Nephron progenitor cell (in vitro differentiated cells): ENCODE measurements at regions not wholly inside any gene's neighbourhood (a gene's known extent, or its start where the extent isn't known, plus 50 kb on each side); places are given as distances from the start of the nearest gene placed in this dataset.

ENCODE experiments used
- DNase-seq: peaks from one replicate; pipeline ENCODE4 v3.0.0; 2021
- H3K27ac Mint-ChIP-seq: 2 replicates; pipeline ENCODE4 v1.8.0; 2021; ENCODE audit warnings: mild to moderate bottlenecking, moderate library complexity, mixed read lengths
- H3K27me3 Mint-ChIP-seq: 2 replicates; pipeline ENCODE4 v1.8.0; 2021; ENCODE audit warnings: mild to moderate bottlenecking, low read depth, mixed read lengths; ENCODE audit not compliant: poor library complexity
- H3K36me3 Mint-ChIP-seq: 2 replicates; pipeline ENCODE4 v1.8.0; 2021; ENCODE audit warnings: low read depth, mixed read lengths
- H3K4me1 Mint-ChIP-seq: 2 replicates; pipeline ENCODE4 v1.8.0; 2021; ENCODE audit warnings: mixed read lengths
- H3K4me3 Mint-ChIP-seq: 2 replicates; pipeline ENCODE4 v1.8.0; 2021; ENCODE audit warnings: mild to moderate bottlenecking, moderate library complexity, mixed read lengths
- H3K9me3 Mint-ChIP-seq: 2 replicates; pipeline ENCODE4 v1.8.0; 2021; ENCODE audit warnings: mild to moderate bottlenecking, moderate library complexity, mixed read lengths
- CTCF ChIP-seq: fragments of 200-600 bp; sonication (generic); IDR thresholded peaks from 2 replicates; pipeline ENCODE4 v1.5.0; 2021; ENCODE audit warnings: antibody characterized with exemption

- no peak for TF ChIP-seq CTCF
- H3K4me1 Mint-ChIP-seq = no peaks in the 10 kb centered on the region
- no peak overlapping the region for H3K27ac Mint-ChIP-seq
- peaks cover 6% of the 10 kb centered on the region for H3K27me3 Mint-ChIP-seq
- no peaks in the 10 kb centered on the region for H3K36me3 Mint-ChIP-seq
- DNase-seq = no peak
- H3K9me3 Mint-ChIP-seq = no peaks in the 10 kb centered on the region
- no peak overlapping the region for H3K4me3 Mint-ChIP-seq
These were observed 103.9 kb downstream of the PLCE1 start for GRCh38 chr10:94097656-94098055.

DNA sequence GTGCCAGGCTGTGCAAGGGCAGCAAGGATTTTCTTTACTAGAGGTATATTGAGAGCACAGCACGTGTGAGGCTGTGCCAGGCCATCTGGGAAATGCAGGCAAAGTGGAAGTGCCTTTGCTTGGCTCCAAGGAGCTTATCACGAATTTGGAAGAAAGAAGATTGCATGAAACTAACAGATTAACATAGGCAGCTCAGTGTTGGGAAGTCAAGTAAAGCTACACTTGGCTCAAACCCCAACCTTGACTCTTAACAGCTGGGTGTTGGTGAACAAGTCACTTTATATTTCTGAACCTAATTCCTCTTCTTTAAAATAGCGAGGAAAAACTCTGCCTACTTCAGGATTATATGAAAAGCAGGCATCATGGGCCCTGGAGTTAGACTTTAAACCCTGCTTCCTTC lies 105.2 kb downstream of the PLCE1 start:
- Mint-ChIP-seq H3K4me1 (no peaks in the 10 kb centered on the region), H3K4me3 (no peak overlapping the region), H3K9me3 (no peaks in the 10 kb centered on the region), H3K36me3 (no peaks in the 10 kb centered on the region), H3K27ac (no peak overlapping the region), H3K27me3 (peaks cover 6% of the 10 kb centered on the region)
- DNase-seq = no peak
- no peak for TF ChIP-seq CTCF

- Mint-ChIP-seq H3K4me3 (no peak overlapping the region), H3K4me1 (peaks cover 5% of the 10 kb centered on the region), H3K27ac (no peak overlapping the region), H3K36me3 (no peaks in the 10 kb centered on the region), H3K9me3 (no peaks in the 10 kb centered on the region), H3K27me3 (peaks cover 6% of the 10 kb centered on the region)
- no peak for TF ChIP-seq CTCF
- DNase-seq = no peak
These were observed 108.2 kb downstream of the PLCE1 start for GRCh38 chr10:94101894-94102293.

DNA sequence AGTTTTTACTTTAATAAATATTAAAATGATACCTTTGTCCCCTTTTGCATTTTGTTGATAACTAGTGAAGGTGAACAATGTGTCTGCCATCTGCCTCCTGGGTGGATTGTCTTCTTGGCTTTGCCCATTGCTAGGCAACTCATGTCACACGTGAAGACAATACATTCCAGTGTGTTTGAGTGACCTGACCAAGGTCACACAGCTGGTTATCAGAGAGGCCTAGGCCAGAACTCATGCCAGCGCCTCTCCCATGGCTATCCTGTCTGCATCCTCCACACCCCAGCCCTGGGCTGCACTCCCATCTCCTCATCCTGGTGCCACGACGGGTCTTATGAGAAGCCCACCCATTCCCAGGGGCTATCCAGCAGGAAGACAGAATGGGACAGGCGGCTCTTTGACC lies 108.7 kb downstream of the PLCE1 start:
- peaks cover 8% of the 10 kb centered on the region for H3K4me1 Mint-ChIP-seq
- no peak for TF ChIP-seq CTCF
- no peak overlapping the region for H3K27ac Mint-ChIP-seq
- DNase-seq = no peak
- H3K36me3 Mint-ChIP-seq = no peaks in the 10 kb centered on the region
- no peak overlapping the region for H3K4me3 Mint-ChIP-seq
- peaks cover 6% of the 10 kb centered on the region for H3K27me3 Mint-ChIP-seq
- no peaks in the 10 kb centered on the region for H3K9me3 Mint-ChIP-seq

DNA sequence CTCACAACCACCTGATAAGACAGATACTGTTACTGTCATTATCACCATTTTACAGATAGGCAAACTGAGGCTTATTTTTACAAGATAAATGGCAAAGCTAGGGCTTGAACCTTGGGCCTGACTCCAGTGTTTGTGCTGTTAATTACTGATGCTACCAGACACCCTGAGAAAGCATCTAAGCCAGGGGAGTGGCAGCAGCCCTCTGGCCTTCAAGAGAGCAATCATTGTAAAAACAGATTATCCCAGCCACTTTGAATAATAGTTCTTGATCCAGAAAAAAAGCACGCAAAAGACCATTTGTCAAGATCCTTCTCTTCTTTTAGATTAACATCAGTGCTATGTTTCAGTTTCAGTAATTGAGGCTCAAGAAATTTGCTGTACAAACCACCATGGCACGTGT lies 109.5 kb downstream of the PLCE1 start:
- Mint-ChIP-seq H3K9me3 (no peaks in the 10 kb centered on the region), H3K27me3 (peaks cover 6% of the 10 kb centered on the region), H3K4me1 (peaks cover 8% of the 10 kb centered on the region), H3K36me3 (no peaks in the 10 kb centered on the region), H3K27ac (no peak overlapping the region), H3K4me3 (no peak overlapping the region)
- DNase-seq = no peak
- no peak for TF ChIP-seq CTCF

DNA sequence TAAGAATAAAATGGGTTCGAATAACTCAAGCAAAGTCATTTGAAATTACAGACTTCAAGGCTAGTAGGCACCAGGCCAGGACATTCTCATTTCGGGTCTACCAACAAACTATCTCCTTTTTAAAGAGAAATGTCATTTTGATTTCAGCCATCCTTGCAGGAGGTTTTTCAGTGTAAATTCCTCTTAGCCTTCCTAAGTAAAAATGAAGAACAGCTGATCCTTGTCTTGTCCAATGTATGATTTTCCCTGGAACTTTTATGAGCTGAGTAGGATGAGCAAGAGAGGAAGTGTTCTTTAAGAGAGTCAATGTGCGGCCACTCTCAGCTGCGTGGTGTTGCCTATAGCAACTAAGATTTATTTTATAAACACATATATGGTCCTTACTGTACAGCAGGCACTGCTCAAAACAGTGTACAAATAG lies 110.1 kb downstream of the PLCE1 start:
- Mint-ChIP-seq H3K4me1 (peaks cover 8% of the 10 kb centered on the region), H3K27me3 (peaks cover 5% of the 10 kb centered on the region), H3K27ac (no peak overlapping the region), H3K36me3 (no peaks in the 10 kb centered on the region), H3K9me3 (no peaks in the 10 kb centered on the region), H3K4me3 (no peak overlapping the region)
- DNase-seq = no peak
- TF ChIP-seq CTCF = no peak
